K562 (cell line): ENCODE measurements at regions not wholly inside any gene's neighbourhood (a gene's known extent, or its start where the extent isn't known, plus 50 kb on each side); places are given as distances from the start of the nearest gene placed in this dataset.

Source experiments
- ATAC-seq: fragments of 200-7000 bp; cut with Tn5 transposase; 3 replicates; pipeline ENCODE4 v1.9.1; 2020; ENCODE audit warnings: moderate library complexity
- BruUV-seq: library from RNA; stranded (reverse); fragments of 400-500 nt; replicated peaks from 2 replicates; lab custom pipeline; 2021; lab: Mats Ljungman, UMichigan
- CTCF ChIA-PET: fragments of 300-600 bp; formaldehyde crosslinking; extraction: SDS; loops from one replicate; lab custom pipeline; 2021; ENCODE audit warnings: low intra/inter-chr PET ratio; lab: Yijun Ruan, JAX
- POLR2A ChIA-PET: fragments of 300-600, 350-650 bp; sonication (Branson Sonifier 250); formaldehyde crosslinking; extraction: SDS; loops from one replicate; lab custom pipeline; 2021; ENCODE audit warnings: antibody characterized with exemption, inconsistent platforms; lab: Yijun Ruan, JAX
- DNase-seq, 4 experiments: peaks; one replicate each; pipeline versions ENCODE4 v3.0.0 to v3.0.0-alpha.2; 2011 to 2018; ENCODE audit warnings: low spot score in 3 of 4, mixed read lengths in 3 of 4; ENCODE audit errors: extremely low read depth in 1 of 4
- FAIRE-seq: peaks from 2 replicates; lab custom pipeline; 2011; peaks lifted over from hg19 to GRCh38; lab: Jason Lieb, UNC
- H2AFZ ChIP-seq: 2 replicates; pipeline ENCODE4 v1.6.0; 2011; ENCODE audit warnings: low read depth, low read length, control low read depth, inconsistent platforms
- H3K27ac ChIP-seq: fragments of 200-600 bp; 3 replicates; pipeline ENCODE4 v1.8.0; 2011; ENCODE audit warnings: low read depth, mild to moderate bottlenecking, control low read depth, inconsistent platforms, low read length, moderate library complexity, mixed read lengths; ENCODE audit errors: extremely low read depth
- H3K27me3 ChIP-seq, 2 experiments: fragments of 300-600 bp in 1 of 2; 2 replicates in 1 of 2; 3 replicates in 1 of 2; pipeline versions ENCODE4 v1.6.0 to v1.8.0; 2011; ENCODE audit warnings: inconsistent platforms in 2 of 2, low read length in 2 of 2, mild to moderate bottlenecking in 1 of 2, mixed read lengths in 1 of 2, moderate library complexity in 1 of 2; ENCODE audit not compliant: control insufficient read depth in 2 of 2, insufficient read depth in 2 of 2
- H3K36me3 ChIP-seq: fragments of 300-600 bp; 3 replicates; pipeline ENCODE4 v1.8.0; 2011; ENCODE audit warnings: mild to moderate bottlenecking, low read length, inconsistent platforms; ENCODE audit not compliant: control insufficient read depth, insufficient read depth
- H3K4me1 ChIP-seq, 2 experiments: fragments of 200-600 bp in 1 of 2; replicated peaks in 1 of 2; 2 replicates in 1 of 2; 3 replicates in 1 of 2; pipeline versions ENCODE4 v1.5.1 to v1.8.0; 2011; ENCODE audit warnings: inconsistent platforms in 2 of 2, low read length in 2 of 2, mild to moderate bottlenecking in 1 of 2, mixed read lengths in 1 of 2, moderate library complexity in 1 of 2; ENCODE audit not compliant: control insufficient read depth in 2 of 2, insufficient read depth in 2 of 2
- H3K4me2 ChIP-seq: 2 replicates; pipeline ENCODE4 v1.6.1; 2011; ENCODE audit warnings: low read length, control low read depth, inconsistent platforms, mixed read lengths; ENCODE audit not compliant: insufficient read depth
- H3K4me3 ChIP-seq: fragments of 200-600 bp; sonication (generic), shearing (Covaris generic); 2 replicates; pipeline ENCODE4 v1.5.1; 2016; ENCODE audit warnings: control low read depth, inconsistent platforms
- H3K79me2 ChIP-seq: fragments of 200-600 bp; 3 replicates; pipeline ENCODE4 v1.8.0; 2011; ENCODE audit warnings: low read length, inconsistent platforms; ENCODE audit not compliant: control insufficient read depth, insufficient read depth
- H3K9ac ChIP-seq, 2 experiments: 2 replicates each; pipeline versions ENCODE4 v1.6.0 to v1.6.1; 2011; ENCODE audit warnings: low read depth in 2 of 2, low read length in 2 of 2, control low read depth in 1 of 2, inconsistent platforms in 1 of 2, mild to moderate bottlenecking in 1 of 2, mixed read lengths in 1 of 2; ENCODE audit not compliant: insufficient read depth in 1 of 2
- H3K9me1 ChIP-seq: one replicate; pipeline ENCODE4 v1.6.0; 2011; ENCODE audit warnings: inconsistent platforms, mild to moderate bottlenecking, low read length, moderate library complexity; ENCODE audit not compliant: control insufficient read depth, insufficient read depth
- H3K9me3 ChIP-seq: replicated peaks from 2 replicates; pipeline ENCODE4 v1.5.1; 2011; ENCODE audit warnings: low read depth, low read length, inconsistent platforms; ENCODE audit not compliant: control insufficient read depth, insufficient read depth
- H4K20me1 ChIP-seq: replicated peaks from 2 replicates; pipeline ENCODE4 v1.6.1; 2011; ENCODE audit warnings: low read length, inconsistent platforms, mixed read lengths; ENCODE audit not compliant: control insufficient read depth, insufficient read depth
- DNMT1 ChIP-seq: fragments of 450-650 bp; IDR thresholded peaks from 2 replicates; pipeline ENCODE4 v1.6.1; 2016; ENCODE audit warnings: antibody characterized with exemption, mild to moderate bottlenecking
- ERF ChIP-seq: fragments of 450-650 bp; formaldehyde crosslinking; IDR thresholded peaks from 2 replicates; pipeline ENCODE4 v1.4.0; 2020; ENCODE audit warnings: mild to moderate bottlenecking, mixed read lengths
- HCFC1 ChIP-seq: IDR thresholded peaks from 2 replicates; pipeline ENCODE4 v1.6.1; 2012; ENCODE audit warnings: low read depth, low read length, improper control_type of control experiment
- RFX1 ChIP-seq: fragments of 450-650 bp; IDR thresholded peaks from 2 replicates; pipeline ENCODE4 v1.6.1; 2016; ENCODE audit warnings: mild to moderate bottlenecking, moderate library complexity
- RFX7 ChIP-seq: fragments of 250-450 bp; sonication (Bioruptor Pico); IDR thresholded peaks from 2 replicates; pipeline ENCODE4 v1.5.1; 2021; ENCODE audit warnings: mild to moderate bottlenecking
- RUNX1 ChIP-seq: sonication (generic); IDR thresholded peaks from 2 replicates; pipeline ENCODE4 v1.6.1; 2016; ENCODE audit warnings: antibody characterized with exemption, low read depth
- SMARCB1 ChIP-seq: IDR thresholded peaks from 2 replicates; pipeline ENCODE4 v1.6.1; 2011; ENCODE audit warnings: improper control_type of control experiment, low read depth; ENCODE audit not compliant: insufficient read length
- TAL1 ChIP-seq: fragments of 450-650 bp; IDR thresholded peaks from 2 replicates; pipeline ENCODE4 v1.6.1; 2016; ENCODE audit warnings: mild to moderate bottlenecking
- THRAP3 ChIP-seq: fragments of 450-650 bp; IDR thresholded peaks from 2 replicates; pipeline ENCODE4 v1.6.1; 2016; ENCODE audit warnings: mild to moderate bottlenecking, inconsistent platforms, borderline replicate concordance
- ZNF124 ChIP-seq: sonication (generic); formaldehyde crosslinking; IDR thresholded peaks from 2 replicates; pipeline ENCODE4 v1.8.1; 2022; ENCODE audit warnings: missing genetic modification reagents
- ZNF232 ChIP-seq: sonication (generic); formaldehyde crosslinking; IDR thresholded peaks from 2 replicates; pipeline ENCODE4 v1.8.0; 2022; ENCODE audit warnings: mild to moderate bottlenecking, missing genetic modification reagents
- WGBS: fragments of 100-300 bp; shearing (Covaris generic); methylation state at CpG from one replicate; pipeline ENCODE4 v1.1.6; 2016; ENCODE audit warnings: low coverage, mixed read lengths; ENCODE audit not compliant: insufficient coverage; ENCODE audit errors: missing lambda C conversion rate; 5-methylcytosine and 5-hydroxymethylcytosine counted together
- in situ Hi-C: fragments of 300-500 bp; cut with MboI; formaldehyde crosslinking; loops from 4 replicates; pipeline ENCODE4 v1.15.0; 2018; ENCODE audit warnings: inconsistent platforms, mixed read lengths
- intact Hi-C: fragments of 100-400 bp; cut with micrococcal nuclease; formaldehyde crosslinking; loops from 2 replicates; pipeline ENCODE4 v1.14.2; 2022
- TF ChIP-seq, protein P1 (sequence below): fragments of 450-650 bp; IDR thresholded peaks from 2 replicates; pipeline ENCODE4 v1.6.1; 2018; ENCODE audit not compliant: partially characterized antibody
- TF ChIP-seq, protein P2 (sequence below): sonication (generic); formaldehyde crosslinking; IDR thresholded peaks from 2 replicates; pipeline ENCODE4 v1.8.0; 2022; ENCODE audit warnings: mild to moderate bottlenecking, missing genetic modification reagents

DNA sequence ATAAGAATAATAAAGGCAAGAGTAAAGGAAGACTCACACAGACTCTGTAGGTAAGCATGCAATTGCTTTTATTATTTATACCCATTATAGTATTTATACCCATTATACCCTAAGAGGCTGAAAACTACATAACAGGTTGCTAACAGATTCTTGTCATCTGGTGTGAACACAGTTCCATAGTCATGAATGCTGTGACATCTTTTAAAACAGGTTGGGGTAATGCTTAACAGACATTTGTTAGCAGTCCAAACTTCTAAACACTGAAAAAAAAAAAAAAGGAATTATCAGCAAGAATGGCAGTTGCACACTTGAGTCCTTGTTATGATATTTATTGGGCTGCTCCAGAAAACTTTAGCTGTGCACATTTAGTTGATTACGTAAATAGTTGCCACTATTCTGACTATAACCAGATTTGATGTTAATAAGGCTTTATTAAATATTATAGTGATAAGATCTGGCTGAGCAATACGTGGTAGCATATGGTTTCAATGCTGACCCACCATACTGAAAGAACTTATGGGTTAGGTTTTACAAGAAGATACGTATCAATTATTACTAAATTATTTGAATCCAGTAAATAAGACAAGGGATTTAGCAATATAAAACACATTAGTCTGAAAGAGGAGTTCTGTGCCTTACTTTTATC lies 888.8 kb downstream of the LRRTM4 start (continued):
- TF ChIP-seq, protein P1, sequence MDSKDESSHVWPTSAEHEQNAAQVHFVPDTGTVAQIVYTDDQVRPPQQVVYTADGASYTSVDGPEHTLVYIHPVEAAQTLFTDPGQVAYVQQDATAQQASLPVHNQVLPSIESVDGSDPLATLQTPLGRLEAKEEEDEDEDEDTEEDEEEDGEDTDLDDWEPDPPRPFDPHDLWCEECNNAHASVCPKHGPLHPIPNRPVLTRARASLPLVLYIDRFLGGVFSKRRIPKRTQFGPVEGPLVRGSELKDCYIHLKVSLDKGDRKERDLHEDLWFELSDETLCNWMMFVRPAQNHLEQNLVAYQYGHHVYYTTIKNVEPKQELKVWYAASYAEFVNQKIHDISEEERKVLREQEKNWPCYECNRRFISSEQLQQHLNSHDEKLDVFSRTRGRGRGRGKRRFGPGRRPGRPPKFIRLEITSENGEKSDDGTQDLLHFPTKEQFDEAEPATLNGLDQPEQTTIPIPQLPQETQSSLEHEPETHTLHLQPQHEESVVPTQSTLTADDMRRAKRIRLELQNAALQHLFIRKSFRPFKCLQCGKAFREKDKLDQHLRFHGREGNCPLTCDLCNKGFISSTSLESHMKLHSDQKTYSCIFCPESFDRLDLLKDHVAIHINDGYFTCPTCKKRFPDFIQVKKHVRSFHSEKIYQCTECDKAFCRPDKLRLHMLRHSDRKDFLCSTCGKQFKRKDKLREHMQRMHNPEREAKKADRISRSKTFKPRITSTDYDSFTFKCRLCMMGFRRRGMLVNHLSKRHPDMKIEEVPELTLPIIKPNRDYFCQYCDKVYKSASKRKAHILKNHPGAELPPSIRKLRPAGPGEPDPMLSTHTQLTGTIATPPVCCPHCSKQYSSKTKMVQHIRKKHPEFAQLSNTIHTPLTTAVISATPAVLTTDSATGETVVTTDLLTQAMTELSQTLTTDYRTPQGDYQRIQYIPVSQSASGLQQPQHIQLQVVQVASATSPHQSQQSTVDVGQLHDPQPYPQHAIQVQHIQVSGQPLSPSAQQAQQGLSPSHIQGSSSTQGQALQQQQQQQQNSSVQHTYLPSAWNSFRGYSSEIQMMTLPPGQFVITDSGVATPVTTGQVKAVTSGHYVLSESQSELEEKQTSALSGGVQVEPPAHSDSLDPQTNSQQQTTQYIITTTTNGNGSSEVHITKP = no peak
- TF ChIP-seq RFX1 (no peak), TAL1 (no peak)

DNA sequence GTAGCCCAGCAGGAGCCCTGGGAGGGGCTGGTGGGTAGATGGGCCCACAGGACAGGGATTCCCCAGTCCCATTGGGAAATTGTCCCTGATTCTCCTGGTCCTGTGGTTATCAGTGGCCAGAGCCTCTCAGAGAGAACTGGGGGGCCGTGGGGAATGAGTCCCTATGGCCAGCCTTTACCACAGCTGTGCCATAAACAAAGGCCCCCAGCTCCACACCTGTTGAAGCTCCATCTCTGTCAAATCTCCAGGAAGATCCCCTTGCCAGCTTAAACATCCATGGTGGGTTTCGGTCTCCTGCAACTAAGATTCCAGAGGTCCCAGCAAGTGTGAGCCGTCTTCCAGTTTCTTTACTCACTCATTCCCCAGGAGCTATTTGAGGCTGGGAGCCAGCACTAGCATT lies 897.1 kb downstream of the LRRTM4 start:
- in situ Hi-C loops = no loop called here
- no peaks in the 10 kb centered on the region for H3K27me3 ChIP-seq
- no peaks in the 10 kb centered on the region for H3K9me3 ChIP-seq
- FAIRE-seq (no peak), DNase-seq (no peak), ATAC-seq (no peak)
- no peak overlapping the region for H3K9ac ChIP-seq
- ChIA-PET POLR2A (no interaction called here), CTCF (no interaction called here)
- H3K79me2 ChIP-seq = no peaks in the 10 kb centered on the region
- H3K4me3 ChIP-seq = no peak overlapping the region
- intact Hi-C loops = no loop called here
- H3K36me3 ChIP-seq = no peaks in the 10 kb centered on the region
- no peak overlapping the region for H3K4me2 ChIP-seq
- TF ChIP-seq ERF (no peak), RUNX1 (no peak), HCFC1 (no peak), SMARCB1 (no peak), ZNF232 (CRISPR knock-in tag) (no peak), ZNF124 (CRISPR knock-in tag) (no peak), THRAP3 (no peak), RFX7 (no peak), DNMT1 (no peak)
- TF ChIP-seq, protein P2, sequence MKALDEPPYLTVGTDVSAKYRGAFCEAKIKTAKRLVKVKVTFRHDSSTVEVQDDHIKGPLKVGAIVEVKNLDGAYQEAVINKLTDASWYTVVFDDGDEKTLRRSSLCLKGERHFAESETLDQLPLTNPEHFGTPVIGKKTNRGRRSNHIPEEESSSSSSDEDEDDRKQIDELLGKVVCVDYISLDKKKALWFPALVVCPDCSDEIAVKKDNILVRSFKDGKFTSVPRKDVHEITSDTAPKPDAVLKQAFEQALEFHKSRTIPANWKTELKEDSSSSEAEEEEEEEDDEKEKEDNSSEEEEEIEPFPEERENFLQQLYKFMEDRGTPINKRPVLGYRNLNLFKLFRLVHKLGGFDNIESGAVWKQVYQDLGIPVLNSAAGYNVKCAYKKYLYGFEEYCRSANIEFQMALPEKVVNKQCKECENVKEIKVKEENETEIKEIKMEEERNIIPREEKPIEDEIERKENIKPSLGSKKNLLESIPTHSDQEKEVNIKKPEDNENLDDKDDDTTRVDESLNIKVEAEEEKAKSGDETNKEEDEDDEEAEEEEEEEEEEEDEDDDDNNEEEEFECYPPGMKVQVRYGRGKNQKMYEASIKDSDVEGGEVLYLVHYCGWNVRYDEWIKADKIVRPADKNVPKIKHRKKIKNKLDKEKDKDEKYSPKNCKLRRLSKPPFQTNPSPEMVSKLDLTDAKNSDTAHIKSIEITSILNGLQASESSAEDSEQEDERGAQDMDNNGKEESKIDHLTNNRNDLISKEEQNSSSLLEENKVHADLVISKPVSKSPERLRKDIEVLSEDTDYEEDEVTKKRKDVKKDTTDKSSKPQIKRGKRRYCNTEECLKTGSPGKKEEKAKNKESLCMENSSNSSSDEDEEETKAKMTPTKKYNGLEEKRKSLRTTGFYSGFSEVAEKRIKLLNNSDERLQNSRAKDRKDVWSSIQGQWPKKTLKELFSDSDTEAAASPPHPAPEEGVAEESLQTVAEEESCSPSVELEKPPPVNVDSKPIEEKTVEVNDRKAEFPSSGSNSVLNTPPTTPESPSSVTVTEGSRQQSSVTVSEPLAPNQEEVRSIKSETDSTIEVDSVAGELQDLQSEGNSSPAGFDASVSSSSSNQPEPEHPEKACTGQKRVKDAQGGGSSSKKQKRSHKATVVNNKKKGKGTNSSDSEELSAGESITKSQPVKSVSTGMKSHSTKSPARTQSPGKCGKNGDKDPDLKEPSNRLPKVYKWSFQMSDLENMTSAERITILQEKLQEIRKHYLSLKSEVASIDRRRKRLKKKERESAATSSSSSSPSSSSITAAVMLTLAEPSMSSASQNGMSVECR (CRISPR knock-in tag) = no peak
- H3K4me1 ChIP-seq = no peaks in the 10 kb centered on the region
- H2AFZ ChIP-seq = no peak overlapping the region
- WGBS = 0% methylated on average over 3 of the region's 3 CpGs
- H3K27ac ChIP-seq = no peak overlapping the region
- H4K20me1 ChIP-seq = no peaks in the 10 kb centered on the region
- BruUV-seq = no TSS peak
- H3K9me1 ChIP-seq = no peaks in the 10 kb centered on the region
